HG03521 (cell line): ENCODE measurements at regions not wholly inside any gene's neighbourhood (a gene's known extent, or its start where the extent isn't known, plus 50 kb on each side); places are given as distances from the start of the nearest gene placed in this dataset.
"Not testable (repeated sequence)": the region's sequence is repeated elsewhere in the genome, so short reads cannot be mapped to it uniquely, and the experiment has no call there.

Experiments
- ATAC-seq: cut with Tn5 transposase; IDR thresholded peaks from one replicate; pipeline ENCODE4 v1.9.1; 2021; ENCODE audit warnings: mild to moderate bottlenecking, moderate library complexity; ENCODE audit not compliant: unreplicated experiment

DNA sequence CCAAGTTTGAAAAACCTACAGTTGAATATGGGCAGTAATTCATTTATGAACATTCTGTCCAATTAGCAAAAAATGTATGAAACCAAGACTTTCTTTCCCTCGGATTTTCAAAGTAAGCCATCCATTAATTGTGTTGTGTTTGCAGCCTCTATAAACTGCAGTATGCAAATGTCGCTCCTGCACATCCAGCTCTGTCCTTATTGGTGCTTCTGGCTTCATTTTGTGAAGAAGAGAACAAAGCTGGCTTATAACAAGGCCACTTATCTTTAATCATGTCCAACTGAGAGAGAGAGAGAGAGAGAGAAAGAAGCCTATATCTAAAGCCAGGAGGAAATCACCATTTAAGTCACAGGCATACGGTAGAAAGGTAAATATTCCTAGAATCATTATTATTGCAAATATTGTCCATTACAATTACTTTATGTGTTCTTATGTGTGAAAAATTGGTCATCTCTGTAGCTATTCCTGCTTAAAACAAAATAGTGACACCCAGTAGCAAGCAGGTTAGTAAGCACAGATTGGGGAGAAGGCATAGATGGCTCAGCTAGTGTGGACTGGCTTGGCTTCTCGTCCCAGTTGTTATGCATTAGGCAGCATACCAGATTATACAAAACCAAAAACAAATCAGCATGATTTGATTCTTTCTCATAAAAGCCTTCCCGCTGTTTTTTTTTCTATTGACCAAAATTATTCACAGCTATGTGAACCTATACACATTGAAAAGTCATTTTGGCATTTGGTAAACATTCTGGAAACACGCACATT is 726.4 kb upstream of the SOX11 start:
- no peak for ATAC-seq

DNA sequence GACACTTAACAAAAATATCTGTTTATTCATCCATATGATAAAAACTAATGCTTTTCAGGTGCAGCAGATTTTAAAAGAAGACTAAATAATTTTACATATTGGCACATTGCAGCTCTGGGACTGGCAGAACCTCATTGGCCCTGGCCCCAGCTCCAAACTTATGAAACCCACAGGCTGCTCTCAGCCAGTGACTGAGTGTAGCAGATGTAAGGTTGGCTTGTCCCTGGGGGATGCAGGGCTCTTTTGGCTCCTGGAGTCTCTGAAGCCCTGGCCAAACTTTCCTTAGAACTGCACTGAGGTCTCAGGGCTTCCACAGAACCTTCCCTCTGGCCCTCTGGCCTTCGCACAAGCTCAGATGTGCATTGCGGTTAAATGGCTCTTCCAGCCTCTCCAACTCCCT is 725.0 kb upstream of the SOX11 start:
- ATAC-seq = no peak

DNA sequence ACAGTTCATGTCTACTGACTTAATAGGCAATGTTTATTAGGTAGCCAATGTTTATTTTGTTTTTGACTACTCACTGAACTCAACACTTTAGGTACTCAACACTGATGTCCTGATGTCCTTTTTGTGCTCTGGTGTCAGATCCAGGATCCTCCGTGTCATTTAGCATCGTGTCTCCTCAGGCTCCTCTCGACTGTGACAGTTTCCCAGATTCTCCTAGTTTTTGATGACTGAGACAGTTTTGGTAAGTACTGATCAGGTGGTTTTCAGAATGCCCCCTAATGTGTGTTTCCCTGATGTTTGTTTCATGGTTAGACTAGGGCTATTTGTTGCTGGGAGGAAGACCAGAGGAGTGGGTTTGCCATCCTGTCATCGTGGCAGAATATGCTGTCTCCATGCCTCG is 719.7 kb upstream of the SOX11 start:
- no peak for ATAC-seq

DNA sequence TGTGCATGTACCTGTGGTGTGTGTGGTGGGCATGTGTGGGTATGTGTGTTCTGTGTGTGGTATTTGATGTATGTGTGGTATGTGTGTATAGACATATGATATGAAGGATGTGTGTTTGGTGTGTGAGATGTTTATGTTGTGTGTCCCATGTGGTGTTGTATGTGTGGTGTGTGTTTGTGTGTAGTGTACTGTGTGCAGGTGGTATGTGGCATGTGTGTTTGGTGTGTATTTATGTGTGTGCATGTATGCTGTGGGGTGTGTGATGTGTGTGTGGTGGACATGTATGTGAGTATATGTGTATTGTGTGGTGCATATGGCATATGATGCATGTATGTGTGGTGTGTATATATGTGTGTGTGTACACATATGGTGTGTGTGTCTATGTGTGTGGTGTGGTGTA is 718.8 kb upstream of the SOX11 start:
- no peak for ATAC-seq

GRCh38 chr2:4973973-4974372 is 718.2 kb upstream of the SOX11 start:
- ATAC-seq = no peak

DNA sequence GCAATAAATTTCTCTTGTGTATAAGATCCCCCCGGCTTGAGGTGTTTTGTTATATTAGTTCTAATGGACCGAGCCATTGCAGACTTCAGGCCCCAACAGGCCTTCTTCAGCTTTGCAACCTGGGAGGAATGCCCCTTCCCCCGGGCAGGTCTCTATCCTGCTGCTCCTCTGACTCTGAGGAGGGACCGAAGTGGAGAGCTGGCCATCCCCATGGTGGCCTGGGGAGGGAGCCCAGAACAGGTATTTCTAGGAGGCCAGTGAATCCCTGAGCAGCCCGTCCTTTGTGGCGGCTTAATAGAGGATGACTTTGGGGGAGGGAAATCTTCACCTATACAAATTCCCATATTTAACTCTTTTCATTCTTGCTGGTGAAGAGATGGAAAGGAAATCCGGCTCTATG is 715.8 kb upstream of the SOX11 start:
- no peak for ATAC-seq

DNA sequence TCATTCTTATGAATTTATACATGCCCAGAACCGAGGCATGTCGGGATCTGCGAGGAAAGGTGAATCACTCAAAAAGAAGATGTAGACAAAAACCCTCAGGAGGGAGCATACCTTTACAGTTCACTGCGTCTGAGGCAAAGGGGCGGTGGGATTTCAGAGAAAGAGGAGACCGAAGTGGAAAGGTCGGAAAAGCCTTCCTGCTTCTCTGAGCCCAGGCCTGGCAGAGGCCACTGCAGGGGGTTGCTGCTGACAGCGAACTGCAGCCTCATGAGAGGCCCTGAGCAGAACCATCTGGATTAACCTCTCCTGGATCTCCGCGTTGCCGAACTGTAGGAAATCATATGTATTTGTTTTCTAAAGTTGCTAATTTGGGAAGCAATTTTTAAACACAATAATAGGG is 713.1 kb upstream of the SOX11 start:
- ATAC-seq = no peak

- no peak for ATAC-seq
These were observed 711.2 kb upstream of the SOX11 start for GRCh38 chr2:4980995-4981394.

DNA sequence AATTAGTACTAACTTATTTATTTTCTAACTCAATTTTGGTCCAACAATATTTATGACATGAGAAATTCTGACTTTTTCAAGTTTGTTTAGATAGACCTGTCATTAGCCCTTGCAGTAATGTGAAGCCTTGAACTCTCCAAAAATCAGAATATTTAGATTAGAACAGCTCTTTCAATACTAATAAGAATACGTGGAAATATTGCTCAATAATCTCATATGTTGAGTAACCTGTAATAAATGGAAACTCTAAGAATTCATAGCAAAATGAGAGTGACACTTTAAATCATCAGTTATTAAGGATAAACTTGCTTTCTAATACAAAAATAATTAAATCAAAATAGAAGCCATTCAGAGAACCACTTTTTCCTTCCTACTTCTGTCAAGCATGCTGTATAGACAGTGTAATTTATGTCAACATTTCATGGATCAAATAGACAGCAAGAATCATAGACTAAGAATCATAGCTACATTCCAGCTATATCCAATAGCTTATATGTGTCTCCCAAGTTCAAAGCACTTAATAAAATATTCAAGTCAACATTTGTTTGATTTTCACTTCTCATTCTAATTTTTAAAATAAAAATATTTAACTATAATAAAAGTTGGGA is 710.3 kb upstream of the SOX11 start:
- no peak for ATAC-seq

DNA sequence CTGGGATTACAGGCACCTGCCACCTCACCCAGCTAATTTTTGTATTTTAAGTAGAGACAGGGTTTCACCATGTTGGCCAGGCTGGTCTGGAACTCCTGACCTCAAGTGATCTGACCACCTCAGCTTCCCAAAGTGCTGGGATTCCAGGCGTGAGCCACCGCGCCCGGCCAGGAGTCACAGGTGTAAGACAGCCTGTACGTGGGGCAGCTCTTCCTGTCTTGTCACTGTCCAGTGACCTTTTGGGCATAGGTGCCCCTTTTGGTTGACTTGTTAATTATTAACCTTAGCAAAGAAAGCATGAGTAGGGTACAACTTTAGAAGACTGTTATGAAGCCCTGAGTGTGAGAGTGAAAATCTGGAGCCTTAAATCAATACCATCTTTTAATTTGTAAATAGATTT is 703.7 kb upstream of the SOX11 start:
- not testable (repeated sequence) for ATAC-seq

GRCh38 chr2:4992226-4992625 is 700.0 kb upstream of the SOX11 start:
- no peak for ATAC-seq

GRCh38 chr2:4995466-4995865 is 696.7 kb upstream of the SOX11 start:
- ATAC-seq = no peak

DNA sequence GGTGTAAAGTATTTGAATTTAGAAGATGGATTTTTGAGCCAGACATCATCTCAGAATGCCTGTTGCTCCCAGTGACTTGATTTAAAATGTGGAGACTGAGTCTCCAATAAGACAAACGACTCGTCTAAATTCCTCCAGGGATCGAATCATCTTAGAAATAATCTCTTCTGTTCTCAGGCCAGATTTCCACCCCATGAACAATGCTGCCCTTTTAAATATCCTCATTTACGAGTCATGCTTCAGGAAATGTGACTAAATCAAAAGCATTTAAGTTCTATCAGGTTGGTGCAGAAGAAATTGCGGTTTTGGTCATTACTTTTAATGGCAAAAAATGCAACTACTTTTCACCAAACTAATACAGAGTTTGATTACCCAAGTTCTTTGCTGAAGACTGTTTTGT is 684.6 kb upstream of the SOX11 start:
- ATAC-seq = no peak

DNA sequence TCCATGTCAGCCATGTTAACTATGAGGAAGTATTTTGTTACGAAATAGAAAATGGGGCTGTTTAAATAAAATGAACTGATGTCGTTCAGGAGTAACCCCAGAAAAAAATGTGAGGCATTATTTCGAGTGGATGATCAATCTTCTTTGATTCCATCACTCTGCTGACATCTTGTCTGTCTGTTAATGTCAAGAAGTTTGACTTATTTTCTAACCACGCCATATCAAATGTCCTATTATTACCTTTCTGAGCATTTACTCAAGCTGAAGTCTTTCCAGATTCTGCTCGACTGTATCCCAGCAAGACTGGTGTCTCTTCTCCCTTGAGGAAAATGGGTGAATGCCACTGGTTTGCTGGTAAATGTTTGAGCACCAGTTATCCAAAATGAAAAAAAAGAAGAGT is 672.9 kb upstream of the SOX11 start:
- ATAC-seq = no peak

- ATAC-seq = no peak
These were observed 671.9 kb upstream of the SOX11 start for GRCh38 chr2:5020116-5020875.

DNA sequence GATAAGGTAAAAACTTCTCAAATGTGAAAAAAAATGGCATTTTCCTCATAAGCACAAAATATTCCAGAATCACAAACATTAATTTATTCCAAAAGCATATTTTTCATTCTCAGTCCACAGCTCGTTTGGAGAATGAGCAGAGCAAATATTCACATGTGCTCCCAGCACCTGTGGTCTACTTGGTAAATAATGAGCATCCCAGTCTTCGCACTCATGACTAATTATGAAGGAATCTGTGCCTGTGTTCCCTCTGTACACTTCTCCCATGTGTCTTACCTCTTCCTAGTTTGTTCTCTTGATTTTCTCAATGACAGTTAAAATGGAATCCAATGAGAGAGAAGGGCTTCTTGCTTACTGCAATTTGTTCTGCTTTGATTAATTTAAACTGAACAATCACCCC is 671.0 kb upstream of the SOX11 start:
- ATAC-seq = no peak

GRCh38 chr2:5022061-5022460 is 670.1 kb upstream of the SOX11 start:
- ATAC-seq = no peak

- ATAC-seq = not testable (repeated sequence)
These were observed 669.2 kb upstream of the SOX11 start for GRCh38 chr2:5022708-5023635.

DNA sequence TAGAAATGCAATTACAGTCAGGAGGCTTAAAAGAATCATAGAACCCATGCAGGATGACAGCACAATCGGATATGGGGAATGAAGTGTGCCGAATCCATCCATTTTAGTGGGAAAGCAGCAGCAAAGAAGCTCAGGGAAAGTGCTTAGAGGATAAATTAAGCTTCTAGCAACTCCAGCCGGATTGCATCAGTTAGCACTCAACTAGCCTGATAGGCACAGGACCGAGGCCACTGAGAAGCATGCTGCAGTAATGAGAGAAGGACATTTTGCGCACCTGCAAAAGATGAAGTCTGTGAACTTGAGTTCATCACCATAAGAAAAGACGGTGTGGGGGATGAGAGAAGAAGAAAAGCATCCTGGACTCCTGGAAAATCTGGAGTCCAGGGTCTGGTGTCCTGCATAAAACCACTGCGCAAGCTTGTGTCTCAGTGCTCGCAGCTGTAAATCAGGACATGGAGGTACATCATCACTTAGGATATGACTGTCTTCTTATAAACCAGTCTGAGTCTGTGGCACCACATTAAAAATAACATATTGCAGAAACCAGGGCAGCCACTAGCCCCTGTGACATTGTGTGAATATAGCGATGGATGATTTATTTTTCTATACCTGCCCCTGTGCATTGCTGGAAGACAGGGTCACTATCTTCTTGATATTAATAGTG is 665.5 kb upstream of the SOX11 start:
- ATAC-seq = no peak

DNA sequence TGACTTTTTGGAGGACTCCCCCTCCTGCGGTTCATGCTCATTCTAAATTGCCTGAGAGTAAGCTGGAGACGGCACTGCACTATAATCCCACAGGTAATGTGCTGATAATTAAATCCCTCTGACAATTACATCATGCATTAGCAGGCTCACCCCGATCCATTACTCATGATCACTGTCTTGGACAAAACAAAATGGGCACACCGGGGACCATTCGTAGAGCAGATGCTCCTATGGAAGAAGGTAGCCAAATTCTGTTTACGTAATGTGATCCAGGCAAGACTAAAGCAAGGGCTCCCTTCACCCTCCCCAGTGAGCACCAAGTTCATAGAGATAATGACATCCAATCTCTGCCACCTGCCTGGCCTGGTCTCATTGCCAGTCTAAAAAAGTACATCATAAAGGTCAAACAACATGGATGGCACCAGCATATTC is 657.1 kb upstream of the SOX11 start:
- no peak for ATAC-seq
